Peyer's patch (tissue), 4 donors: ENCODE measurements at regions not wholly inside any gene's neighbourhood (a gene's known extent, or its start where the extent isn't known, plus 50 kb on each side); places are given as distances from the start of the nearest gene placed in this dataset.

ENCODE experiments used
- DNase-seq, 3 donors: peaks; one replicate each; pipeline ENCODE4 v3.0.0-alpha.2; 2017 to 2019
- H3K27ac ChIP-seq, 4 donors: fragments of 200-600 bp; sonication (generic); one replicate each; pipeline ENCODE4 v1.5.1; 2016 to 2019
- H3K27me3 ChIP-seq, 2 donors: fragments of 200-600 bp; sonication (generic); one replicate each; pipeline ENCODE4 v1.5.1; 2019
- H3K36me3 ChIP-seq, 3 donors: fragments of 200-600 bp; sonication (generic); one replicate each; pipeline ENCODE4 v1.5.1; 2016 to 2019
- H3K4me1 ChIP-seq, 4 donors: fragments of 200-600 bp; sonication (generic); one replicate each; pipeline ENCODE4 v1.5.1; 2016 to 2019
- H3K4me3 ChIP-seq, 4 donors: fragments of 200-600 bp; sonication (generic); 1 replicate in 3 of 4; 2 replicates in 1 of 4; pipeline ENCODE4 v1.5.1; 2016 to 2019; ENCODE audit warnings: mild to moderate bottlenecking in 1 of 4
- H3K9me3 ChIP-seq, 4 donors: fragments of 200-600 bp; sonication (generic); one replicate each; pipeline ENCODE4 v1.5.1; 2016 to 2019; ENCODE audit warnings: mild to moderate bottlenecking in 1 of 4
- CTCF ChIP-seq, 6 experiments: fragments of 450-650 bp in 4 of 6; fragments of 200-600 bp in 2 of 6; sonication (generic) in 1 of 6; IDR thresholded peaks; one replicate each; pipeline ENCODE4 v1.5.1; 2017 to 2019; ENCODE audit warnings: antibody characterized with exemption in 6 of 6, mild to moderate bottlenecking in 3 of 6, moderate library complexity in 1 of 6
- POLR2A ChIP-seq, 2 donors: fragments of 450-650 bp; IDR thresholded peaks; one replicate each; pipeline ENCODE4 v1.5.1; 2017; ENCODE audit warnings: antibody characterized with exemption in 2 of 2, mild to moderate bottlenecking in 2 of 2, moderate library complexity in 2 of 2

GRCh38 chr5:168056499-168057182 lies 234.8 kb upstream of the WWC1 start:
- Histone ChIP-seq H3K4me1 (no peaks in the 10 kb centered on the region), H3K9me3 (no peaks in the 10 kb centered on the region), H3K27ac (no peak overlapping the region), H3K36me3 (no peaks in the 10 kb centered on the region), H3K4me3 (no peak overlapping the region), H3K27me3 (no peaks in the 10 kb centered on the region)
- TF ChIP-seq CTCF (IDR thresholded peaks at IDR 0.05) (no peak), POLR2A (IDR thresholded peaks at IDR 0.05) (no peak)
- DNase-seq, result no peak

GRCh38 chr5:168057905-168058304 lies 233.5 kb upstream of the WWC1 start:
- Histone ChIP-seq H3K27ac (no peak overlapping the region), H3K27me3 (no peaks in the 10 kb centered on the region), H3K36me3 (no peaks in the 10 kb centered on the region), H3K4me1 (no peaks in the 10 kb centered on the region), H3K9me3 (no peaks in the 10 kb centered on the region), H3K4me3 (no peak overlapping the region)
- TF ChIP-seq POLR2A (IDR thresholded peaks at IDR 0.05), result no peak
- no peak for TF ChIP-seq CTCF (IDR thresholded peaks at IDR 0.05)
- no peak for DNase-seq

GRCh38 chr5:168059131-168059530 lies 232.3 kb upstream of the WWC1 start:
- no peaks in the 10 kb centered on the region for H3K27me3 ChIP-seq
- H3K36me3 ChIP-seq, result no peaks in the 10 kb centered on the region
- H3K4me1 ChIP-seq, result no peaks in the 10 kb centered on the region
- no peak overlapping the region for H3K27ac ChIP-seq
- no peaks in the 10 kb centered on the region for H3K9me3 ChIP-seq
- H3K4me3 ChIP-seq, result no peak overlapping the region
- no peak for TF ChIP-seq POLR2A (IDR thresholded peaks at IDR 0.05)
- no peak for TF ChIP-seq CTCF (IDR thresholded peaks at IDR 0.05)
- DNase-seq, result no peak

- Histone ChIP-seq H3K27me3 (no peaks in the 10 kb centered on the region), H3K36me3 (no peaks in the 10 kb centered on the region), H3K9me3 (no peaks in the 10 kb centered on the region), H3K4me1 (no peaks in the 10 kb centered on the region), H3K27ac (no peak overlapping the region), H3K4me3 (no peak overlapping the region)
- TF ChIP-seq POLR2A (IDR thresholded peaks at IDR 0.05) (no peak), CTCF (IDR thresholded peaks at IDR 0.05) (no peak)
- no peak for DNase-seq
Observed at GRCh38 chr5:168062239-168062638, 229.2 kb upstream of the WWC1 start.

GRCh38 chr5:168064457-168064856 lies 227.0 kb upstream of the WWC1 start:
- TF ChIP-seq CTCF (IDR thresholded peaks at IDR 0.05), result no peak
- Histone ChIP-seq H3K27ac (no peak overlapping the region), H3K9me3 (no peaks in the 10 kb centered on the region), H3K27me3 (no peaks in the 10 kb centered on the region), H3K36me3 (no peaks in the 10 kb centered on the region), H3K4me1 (no peaks in the 10 kb centered on the region), H3K4me3 (no peak overlapping the region)
- DNase-seq, result no peak
